AG09319 (cell line): ENCODE measurements at regions not wholly inside any gene's neighbourhood (a gene's known extent, or its start where the extent isn't known, plus 50 kb on each side); places are given as distances from the start of the nearest gene placed in this dataset.

Source experiments
- DNase-seq: peaks from one replicate; pipeline ENCODE4 v3.0.0-alpha.2; 2010; ENCODE audit warnings: low read depth; ENCODE audit errors: extremely low read depth
- TF ChIP-seq, protein P1 (sequence below): IDR thresholded peaks from 2 replicates; pipeline ENCODE4 v1.5.1; 2011; ENCODE audit warnings: low read depth, mild to moderate bottlenecking, inconsistent platforms, low read length, moderate library complexity

DNA sequence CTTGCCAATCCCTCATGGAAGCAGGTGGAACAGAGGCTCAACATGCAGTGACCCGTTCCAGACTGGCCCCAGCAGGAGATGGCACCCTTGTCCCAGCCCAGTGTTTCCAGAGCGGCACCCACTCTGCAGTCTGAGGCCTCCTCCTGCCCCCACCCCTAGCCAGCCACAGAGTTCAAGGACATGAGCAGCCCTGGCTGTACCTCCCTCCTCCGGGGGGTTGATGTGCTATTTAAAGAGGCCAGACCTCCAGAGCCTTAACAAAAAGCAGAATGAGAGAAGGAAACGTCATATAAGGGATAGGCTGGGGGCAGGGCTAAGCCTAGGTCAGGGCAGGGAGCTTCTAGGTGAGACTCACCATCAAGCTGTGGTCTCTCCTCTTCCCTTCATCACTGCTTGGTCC lies 115.7 kb upstream of the NANOS1 start:
- TF ChIP-seq, protein P1, sequence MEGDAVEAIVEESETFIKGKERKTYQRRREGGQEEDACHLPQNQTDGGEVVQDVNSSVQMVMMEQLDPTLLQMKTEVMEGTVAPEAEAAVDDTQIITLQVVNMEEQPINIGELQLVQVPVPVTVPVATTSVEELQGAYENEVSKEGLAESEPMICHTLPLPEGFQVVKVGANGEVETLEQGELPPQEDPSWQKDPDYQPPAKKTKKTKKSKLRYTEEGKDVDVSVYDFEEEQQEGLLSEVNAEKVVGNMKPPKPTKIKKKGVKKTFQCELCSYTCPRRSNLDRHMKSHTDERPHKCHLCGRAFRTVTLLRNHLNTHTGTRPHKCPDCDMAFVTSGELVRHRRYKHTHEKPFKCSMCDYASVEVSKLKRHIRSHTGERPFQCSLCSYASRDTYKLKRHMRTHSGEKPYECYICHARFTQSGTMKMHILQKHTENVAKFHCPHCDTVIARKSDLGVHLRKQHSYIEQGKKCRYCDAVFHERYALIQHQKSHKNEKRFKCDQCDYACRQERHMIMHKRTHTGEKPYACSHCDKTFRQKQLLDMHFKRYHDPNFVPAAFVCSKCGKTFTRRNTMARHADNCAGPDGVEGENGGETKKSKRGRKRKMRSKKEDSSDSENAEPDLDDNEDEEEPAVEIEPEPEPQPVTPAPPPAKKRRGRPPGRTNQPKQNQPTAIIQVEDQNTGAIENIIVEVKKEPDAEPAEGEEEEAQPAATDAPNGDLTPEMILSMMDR, result no peak
- no peak for DNase-seq

DNA sequence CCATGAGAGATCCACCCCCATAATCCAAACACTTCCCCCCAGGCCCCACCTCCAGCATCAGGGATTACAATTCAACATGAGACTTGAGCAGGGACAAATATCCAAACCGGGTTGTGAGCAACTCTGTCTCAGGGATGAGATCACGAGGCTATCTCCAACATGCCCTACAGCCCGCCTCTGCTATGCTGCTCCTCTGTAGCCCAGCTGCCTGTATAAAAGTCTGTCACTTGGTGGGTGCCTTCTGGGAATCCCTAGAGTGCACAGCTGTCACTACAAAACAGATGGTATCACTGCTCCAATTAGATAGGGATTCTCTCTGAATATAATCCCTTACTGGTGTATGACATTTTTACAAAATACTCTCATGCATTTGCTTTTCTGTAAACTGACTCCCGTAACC lies 114.9 kb upstream of the NANOS1 start:
- TF ChIP-seq, protein P1, result no peak
- DNase-seq, result no peak

DNA sequence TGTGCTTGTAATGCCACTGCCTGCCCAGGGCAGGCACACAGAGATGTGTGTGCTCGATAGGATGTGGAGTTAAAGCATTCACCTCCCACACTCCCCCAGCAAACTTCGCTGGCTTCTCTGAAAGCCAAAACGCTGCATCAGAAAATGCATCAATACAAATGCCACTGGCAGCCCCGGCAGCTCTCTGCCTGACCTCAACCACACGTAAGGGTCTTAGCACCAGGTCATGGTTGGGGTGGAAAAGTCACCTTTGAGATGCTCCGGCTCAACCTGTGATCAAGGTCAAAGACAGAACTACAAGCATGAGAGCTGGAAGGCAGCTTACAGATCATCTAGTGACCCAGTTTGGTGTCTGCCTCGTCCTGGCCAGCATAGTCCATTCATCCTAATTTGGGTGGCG lies 114.4 kb upstream of the NANOS1 start:
- TF ChIP-seq, protein P1, result no peak
- DNase-seq, result no peak

DNA sequence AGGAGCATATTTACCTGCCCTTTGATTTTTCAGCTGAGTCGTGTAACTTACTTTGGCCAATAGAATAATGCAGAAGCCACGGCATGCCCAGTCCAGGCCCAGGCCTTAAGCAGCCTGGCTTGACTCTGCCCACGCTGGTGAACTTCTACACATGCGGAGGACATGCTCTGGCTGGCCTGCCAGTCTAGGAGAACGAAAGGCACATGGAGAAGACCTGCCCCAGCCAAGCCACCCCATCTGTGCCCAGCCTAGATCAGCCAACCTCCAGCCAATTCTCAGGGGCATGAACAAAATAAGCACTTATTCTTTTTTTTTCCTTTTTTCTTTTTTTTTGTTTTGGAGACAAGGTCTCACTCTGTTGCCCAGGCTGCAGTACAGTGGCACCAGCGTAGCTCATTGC lies 112.7 kb upstream of the NANOS1 start:
- TF ChIP-seq, protein P1, result no peak
- no peak for DNase-seq

DNA sequence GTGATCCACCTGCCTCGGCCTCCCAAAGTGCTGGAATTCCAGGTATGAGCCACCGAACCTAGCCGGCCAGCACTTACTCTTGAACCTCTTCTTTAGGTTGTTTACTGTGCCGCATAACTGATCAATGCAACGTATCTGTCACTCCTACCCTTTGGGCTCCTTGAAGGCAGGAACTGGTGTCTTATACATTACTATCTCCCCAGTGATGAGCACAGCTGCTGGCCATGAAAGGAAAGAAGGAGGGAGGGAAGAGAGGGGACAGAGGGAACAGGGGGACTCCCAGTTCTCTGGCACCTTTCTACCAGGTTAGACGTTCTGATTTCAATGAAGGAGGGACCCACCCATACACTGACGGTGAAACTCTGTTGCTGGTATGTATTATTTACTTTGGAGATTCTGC lies 111.8 kb upstream of the NANOS1 start:
- TF ChIP-seq, protein P1, result no peak

DNA sequence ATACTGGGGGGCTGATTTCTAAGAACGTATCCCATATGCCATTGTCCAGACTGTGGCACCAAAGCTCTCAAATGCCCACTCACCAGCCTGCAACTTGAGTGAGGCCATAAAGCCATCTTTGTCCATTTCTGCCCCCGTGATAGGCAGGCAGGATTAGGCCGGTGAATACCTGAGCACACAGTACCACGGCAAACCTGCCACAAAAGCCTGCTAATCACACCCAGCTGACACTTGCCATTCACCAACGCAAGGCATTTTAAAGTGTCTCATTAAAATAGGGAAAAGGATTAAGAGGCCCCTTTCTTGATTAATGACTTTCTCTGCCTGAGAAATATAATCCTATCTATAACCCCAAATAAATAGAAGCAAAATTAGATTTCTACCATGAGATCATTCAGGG lies 111.4 kb upstream of the NANOS1 start:
- no peak for DNase-seq
- TF ChIP-seq, protein P1, result no peak

More for the DNA sequence above, 111.8 kb upstream of the NANOS1 start:
- DNase-seq, result no peak

DNA sequence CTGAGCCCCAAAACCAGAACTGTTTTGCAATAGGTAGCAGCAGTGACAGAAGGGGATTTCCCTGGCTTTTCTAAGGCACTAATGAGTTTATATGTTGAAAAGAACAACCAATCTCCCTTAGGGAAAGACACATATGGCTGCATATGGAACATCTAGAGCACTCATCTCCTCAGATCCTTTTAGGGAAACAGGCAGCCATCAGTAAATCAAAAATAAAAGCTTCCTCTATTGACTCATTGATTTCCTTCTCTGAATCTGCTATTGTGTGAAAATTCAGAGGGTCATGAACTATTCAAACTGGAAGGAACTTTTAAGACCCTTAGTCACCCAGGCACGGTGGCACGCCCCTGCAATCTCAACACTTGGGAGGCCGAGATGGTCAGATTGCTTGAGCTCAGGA lies 110.9 kb upstream of the NANOS1 start:
- no peak for DNase-seq

More for the DNA sequence above, 110.9 kb upstream of the NANOS1 start:
- TF ChIP-seq, protein P1, result no peak
